K562 (cell line): ENCODE measurements at regions not wholly inside any gene's neighbourhood (a gene's known extent, or its start where the extent isn't known, plus 50 kb on each side); places are given as distances from the start of the nearest gene placed in this dataset.

Experiments
- DACH1 ChIP-seq: fragments of 450-650 bp; IDR thresholded peaks from 2 replicates; pipeline ENCODE4 v1.6.1; 2018; ENCODE audit not compliant: partially characterized antibody
- DIDO1 ChIP-seq: fragments of 450-650 bp; IDR thresholded peaks from 2 replicates; pipeline ENCODE4 v1.6.1; 2016; ENCODE audit warnings: low read depth, missing biosample characterization, missing genetic modification characterization
- EZH2 ChIP-seq: IDR thresholded peaks from 2 replicates; pipeline ENCODE4 v1.6.1; 2012; ENCODE audit warnings: low read depth, mild to moderate bottlenecking, inconsistent platforms, low read length, borderline replicate concordance
- FOXO4 ChIP-seq: fragments of 450-650 bp; formaldehyde crosslinking; IDR thresholded peaks from 2 replicates; pipeline ENCODE4 v1.4.0; 2020; ENCODE audit warnings: mild to moderate bottlenecking, moderate library complexity
- ILK ChIP-seq: fragments of 450-650 bp; IDR thresholded peaks from 2 replicates; pipeline ENCODE4 v1.6.1; 2016; ENCODE audit warnings: missing genetic modification characterization, low read depth, mild to moderate bottlenecking, missing compliant biosample characterization, moderate library complexity, borderline replicate concordance
- IRF9 ChIP-seq: fragments of 450-650 bp; IDR thresholded peaks from 2 replicates; pipeline ENCODE4 v1.6.1; 2016; ENCODE audit warnings: missing biosample characterization, missing genetic modification characterization
- KLF6 ChIP-seq: fragments of 250-450 bp; sonication (Bioruptor Pico); IDR thresholded peaks from 2 replicates; pipeline ENCODE4 v1.4.0; 2020; ENCODE audit warnings: mild to moderate bottlenecking, moderate library complexity, borderline replicate concordance
- LARP7 ChIP-seq: fragments of 450-650 bp; IDR thresholded peaks from 2 replicates; pipeline ENCODE4 v1.6.1; 2016
- MAX ChIP-seq: sonication (generic); formaldehyde crosslinking; IDR thresholded peaks from 2 replicates; pipeline ENCODE4 v1.9.0; 2022; ENCODE audit warnings: mild to moderate bottlenecking, missing genetic modification reagents
- NR2C1 ChIP-seq, 2 experiments: fragments of 450-650 bp; IDR thresholded peaks; 2 replicates each; pipeline ENCODE4 v1.6.1; 2017; ENCODE audit warnings: mild to moderate bottlenecking in 2 of 2, antibody characterized with exemption in 1 of 2, inconsistent platforms in 1 of 2, missing compliant biosample characterization in 1 of 2, missing genetic modification characterization in 1 of 2
- PTTG1 ChIP-seq: fragments of 450-650 bp; IDR thresholded peaks from 2 replicates; pipeline ENCODE4 v1.6.1; 2016; ENCODE audit warnings: low read depth, mild to moderate bottlenecking, missing genetic modification characterization, missing compliant biosample characterization
- SRSF3 ChIP-seq: fragments of 200-400 bp; formaldehyde crosslinking; IDR thresholded peaks from 2 replicates; pipeline ENCODE4 v1.6.1; 2016; ENCODE audit warnings: mild to moderate bottlenecking, low read length, moderate library complexity; ENCODE audit not compliant: insufficient read depth
- ZNF140 ChIP-seq: fragments of 250-450 bp; sonication (Bioruptor Pico); IDR thresholded peaks from 2 replicates; pipeline ENCODE4 v1.8.0; 2021; ENCODE audit warnings: moderate library complexity, mild to moderate bottlenecking, inconsistent platforms
- ZNF212 ChIP-seq: fragments of 450-650 bp; formaldehyde crosslinking; IDR thresholded peaks from 2 replicates; pipeline ENCODE4 v1.4.0; 2020; ENCODE audit warnings: mild to moderate bottlenecking
- ZNF311 ChIP-seq: fragments of 250-450 bp; sonication (Bioruptor Pico); IDR thresholded peaks from 2 replicates; pipeline ENCODE4 v1.4.0; 2020; ENCODE audit warnings: mild to moderate bottlenecking, moderate library complexity
- ZNF354B ChIP-seq: fragments of 250-450 bp; sonication (Bioruptor Pico); IDR thresholded peaks from 2 replicates; pipeline ENCODE4 v1.4.0; 2020
- ZNF395 ChIP-seq: fragments of 200-800 bp; sonication (Bioruptor generic); IDR thresholded peaks from 2 replicates; pipeline ENCODE4 v1.6.1; 2017; ENCODE audit warnings: missing genetic modification characterization, missing compliant biosample characterization
- ZNF444 ChIP-seq: fragments of 250-450 bp; sonication (Bioruptor Pico); IDR thresholded peaks from 2 replicates; pipeline ENCODE4 v1.4.0; 2020; ENCODE audit warnings: mild to moderate bottlenecking, moderate library complexity
- ZNF57 ChIP-seq: fragments of 450-650 bp; formaldehyde crosslinking; IDR thresholded peaks from 2 replicates; pipeline ENCODE4 v1.4.0; 2020; ENCODE audit warnings: mild to moderate bottlenecking, moderate library complexity
- ZNF592 ChIP-seq: fragments of 450-650 bp; IDR thresholded peaks from 2 replicates; pipeline ENCODE4 v1.6.1; 2017; ENCODE audit warnings: antibody characterized with exemption, mild to moderate bottlenecking
- ZNF79 ChIP-seq: fragments of 250-450 bp; sonication (Bioruptor Pico); IDR thresholded peaks from 2 replicates; pipeline ENCODE4 v1.4.0; 2020; ENCODE audit warnings: low read depth, mild to moderate bottlenecking, moderate library complexity

GRCh38 chr2:195369218-195369587, 287.8 kb upstream of the SLC39A10 start (continued):
- TF ChIP-seq ZNF592 (peak; percentile 100), KLF6 (CRISPR knock-in tag) (peak; percentile 93), MAX (CRISPR knock-in tag) (no peak), IRF9 (tag) (peak; percentile 95), ZNF57 (CRISPR knock-in tag) (peak; percentile 86; the same call in 1 of the 2 replicates), DIDO1 (tag) (peak; percentile 70; the same call in 1 of the 2 replicates), DACH1 (no peak), ZNF311 (CRISPR knock-in tag) (peak; percentile 96), ZNF354B (CRISPR knock-in tag) (peak; percentile 63; the same call in 1 of the 2 replicates), SRSF3 (no peak), ZNF140 (CRISPR knock-in tag) (peak; percentile 67; the same call in 1 of the 2 replicates), LARP7 (no peak), EZH2 (no peak), ILK (tag) (peak; percentile 91), ZNF79 (CRISPR knock-in tag) (peak; percentile 88), NR2C1 (IDR thresholded peaks at IDR 0.05) (no peak; the same call in 1 of the 2 replicates), NR2C1 (tag; IDR thresholded peaks at IDR 0.05) (peak; percentile 87), FOXO4 (CRISPR knock-in tag) (peak; percentile 94), ZNF395 (peak; percentile 97), PTTG1 (tag) (peak; percentile 88), ZNF212 (peak; percentile 80; the same call in 1 of the 2 replicates), ZNF444 (CRISPR knock-in tag) (peak; percentile 90)
